Neural progenitor cell (in vitro differentiated cells): ENCODE measurements at regions not wholly inside any gene's neighbourhood (a gene's known extent, or its start where the extent isn't known, plus 50 kb on each side); places are given as distances from the start of the nearest gene placed in this dataset.

Source experiments
- CTCF ChIP-seq: fragments of 200-600 bp; sonication (generic); IDR thresholded peaks from 2 replicates; pipeline ENCODE4 v1.5.1; 2017; ENCODE audit warnings: antibody characterized with exemption, mild to moderate bottlenecking
- EZH2phosphoT487 ChIP-seq: fragments of 200-600 bp; sonication (generic); IDR thresholded peaks from 2 replicates; pipeline ENCODE4 v1.6.1; 2017; ENCODE audit warnings: antibody characterized with exemption

DNA sequence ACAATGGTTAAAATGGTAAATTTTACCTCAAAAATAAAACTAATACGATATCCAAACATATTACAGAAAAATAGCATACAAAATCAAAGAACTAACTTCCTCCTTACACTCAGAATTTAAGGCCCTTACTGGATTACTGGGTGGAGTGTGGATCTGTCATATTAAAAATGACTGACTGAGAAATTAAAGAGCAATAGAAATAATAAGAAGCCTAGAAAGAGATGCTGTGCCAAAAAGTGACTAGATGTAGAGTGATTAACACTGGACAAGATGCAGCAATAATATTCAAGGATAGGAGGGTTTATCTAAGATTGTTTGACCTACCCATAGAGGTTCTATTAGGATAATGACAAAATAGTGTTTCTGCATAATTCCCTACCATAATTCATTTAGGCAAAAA lies 424.3 kb downstream of the SETD4 start:
- TF ChIP-seq CTCF: no peak
- TF ChIP-seq EZH2phosphoT487: no peak
